Activated CD4-positive, alpha-beta memory T cell treated with anti-CD3 and anti-CD28 coated beads, Interleukin-2, amount 10 ng/mL, durations not matched to agents 7 days and 5 days (primary cell): ENCODE measurements at regions not wholly inside any gene's neighbourhood (a gene's known extent, or its start where the extent isn't known, plus 50 kb on each side); places are given as distances from the start of the nearest gene placed in this dataset.

Experiments
- CTCF ChIA-PET: fragments of 350-600 bp; sonication (Branson Sonifier 250); formaldehyde crosslinking; loops from one replicate; lab custom pipeline; 2021; ENCODE audit warnings: antibody characterized with exemption, inconsistent platforms; lab: Charles Lee
- POLR2A ChIA-PET: fragments of 350-600 bp; sonication (Branson Sonifier 250); formaldehyde crosslinking; loops from one replicate; lab custom pipeline; 2021; ENCODE audit warnings: antibody characterized with exemption; lab: Charles Lee
- DNase-seq: peaks from one replicate; pipeline ENCODE4 v3.0.0-alpha.2; 2020
- H3K27ac Mint-ChIP-seq: one replicate; pipeline ENCODE4 v1.8.0; 2021; ENCODE audit warnings: mild to moderate bottlenecking, mixed read lengths
- H3K27me3 Mint-ChIP-seq: one replicate; pipeline ENCODE4 v1.8.0; 2021; ENCODE audit warnings: mixed read lengths
- H3K36me3 Mint-ChIP-seq: one replicate; pipeline ENCODE4 v1.8.0; 2021; ENCODE audit warnings: low read depth, mixed read lengths
- H3K4me1 Mint-ChIP-seq: one replicate; pipeline ENCODE4 v1.8.0; 2021; ENCODE audit warnings: mixed read lengths
- H3K4me3 Mint-ChIP-seq: one replicate; pipeline ENCODE4 v1.8.0; 2021; ENCODE audit warnings: mild to moderate bottlenecking, mixed read lengths
- H3K9me3 Mint-ChIP-seq: one replicate; pipeline ENCODE4 v1.8.0; 2021; ENCODE audit warnings: mixed read lengths

DNA sequence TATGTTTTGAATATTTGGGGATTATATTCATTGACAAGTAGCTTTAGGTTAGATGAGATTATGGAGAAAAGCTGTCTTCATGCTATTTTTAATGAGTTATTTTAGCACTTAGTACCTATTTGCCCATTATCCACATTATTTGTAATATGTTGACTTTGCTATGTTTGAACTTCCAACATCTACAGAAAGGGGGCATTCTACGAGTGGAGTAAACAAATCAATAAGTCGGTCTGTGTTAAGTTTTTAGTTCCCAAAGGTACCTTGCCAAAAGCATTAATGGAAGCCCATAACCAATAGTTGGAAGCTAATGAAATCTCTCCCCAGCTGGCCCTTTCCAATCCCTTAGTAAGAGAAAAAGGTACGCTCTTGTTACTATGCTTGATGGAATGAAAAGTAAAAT lies 250.0 kb upstream of the E2F7 start:
- CTCF ChIA-PET, result interaction anchor here (1.3 to 1.4 kb wide), 2 partner anchors 9 to 10 kb away, joined by 3 to 5 read pairs; no protein-coding TSS in a partner anchor
- no peak for DNase-seq
- Mint-ChIP-seq H3K27ac (no peak overlapping the region), H3K4me1 (no peaks in the 10 kb centered on the region), H3K27me3 (no peaks in the 10 kb centered on the region), H3K36me3 (no peaks in the 10 kb centered on the region), H3K4me3 (no peak overlapping the region), H3K9me3 (no peaks in the 10 kb centered on the region)
- POLR2A ChIA-PET, result no interaction called here

DNA sequence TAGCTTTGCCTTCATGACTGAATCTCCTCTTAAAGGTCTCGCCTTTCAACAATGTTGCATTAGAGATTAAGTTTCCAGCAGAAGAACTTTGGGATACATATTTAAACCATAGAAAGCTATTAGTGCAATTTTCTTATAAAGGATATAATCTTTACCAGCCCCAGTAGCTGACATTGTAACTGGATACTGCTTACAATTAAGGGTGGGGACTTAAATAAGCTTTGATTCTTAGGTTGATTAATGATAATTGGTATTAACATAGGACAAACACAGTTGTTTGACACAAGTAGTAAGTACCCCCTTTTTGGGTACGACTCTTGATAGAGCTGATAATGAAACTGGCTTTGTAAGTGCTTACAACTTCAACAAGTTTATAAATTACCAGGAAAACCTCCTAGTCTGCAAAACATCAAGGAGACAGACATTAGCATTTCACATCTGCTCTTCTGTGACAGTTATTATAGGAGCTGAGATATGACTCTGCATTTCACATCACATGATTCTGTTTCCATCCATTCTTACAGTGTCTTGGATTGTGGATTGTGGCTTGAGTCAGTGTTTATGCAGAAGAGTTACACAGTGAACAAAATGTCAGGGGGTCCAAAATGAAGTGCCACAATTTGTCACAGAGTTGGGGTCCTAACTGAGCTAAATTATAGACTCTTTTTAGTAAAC lies 249.1 kb upstream of the E2F7 start:
- no peak overlapping the region for H3K27ac Mint-ChIP-seq
- no peak for DNase-seq
- no peaks in the 10 kb centered on the region for H3K9me3 Mint-ChIP-seq
- H3K27me3 Mint-ChIP-seq, result no peaks in the 10 kb centered on the region
- ChIA-PET POLR2A (no interaction called here), CTCF (no interaction called here)
- no peak overlapping the region for H3K4me3 Mint-ChIP-seq
- no peaks in the 10 kb centered on the region for H3K4me1 Mint-ChIP-seq
- H3K36me3 Mint-ChIP-seq, result no peaks in the 10 kb centered on the region

DNA sequence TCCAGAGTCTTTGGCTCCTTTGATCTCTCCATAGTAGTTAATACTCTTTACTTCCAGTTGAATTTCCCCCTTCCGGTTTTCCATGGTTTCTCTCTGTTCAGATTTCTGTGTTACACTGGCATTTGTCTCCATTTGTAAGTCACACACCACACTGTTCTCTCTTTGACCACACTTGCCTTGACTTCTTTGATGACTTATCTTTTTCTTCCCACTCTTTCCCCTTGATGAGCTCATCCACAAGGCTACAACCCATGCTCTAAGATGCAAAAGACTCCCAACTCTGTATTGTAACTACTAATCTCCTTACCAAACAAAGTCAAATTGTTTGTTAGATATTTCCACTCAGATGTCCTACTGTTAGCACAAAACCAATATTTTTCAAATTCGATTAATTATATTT lies 242.7 kb upstream of the E2F7 start:
- H3K4me1 Mint-ChIP-seq, result no peaks in the 10 kb centered on the region
- no peaks in the 10 kb centered on the region for H3K36me3 Mint-ChIP-seq
- H3K4me3 Mint-ChIP-seq, result no peak overlapping the region
- no peak for DNase-seq
- H3K9me3 Mint-ChIP-seq, result no peaks in the 10 kb centered on the region
- POLR2A ChIA-PET, result no interaction called here
- H3K27ac Mint-ChIP-seq, result no peak overlapping the region
- CTCF ChIA-PET, result no interaction called here
- no peaks in the 10 kb centered on the region for H3K27me3 Mint-ChIP-seq

DNA sequence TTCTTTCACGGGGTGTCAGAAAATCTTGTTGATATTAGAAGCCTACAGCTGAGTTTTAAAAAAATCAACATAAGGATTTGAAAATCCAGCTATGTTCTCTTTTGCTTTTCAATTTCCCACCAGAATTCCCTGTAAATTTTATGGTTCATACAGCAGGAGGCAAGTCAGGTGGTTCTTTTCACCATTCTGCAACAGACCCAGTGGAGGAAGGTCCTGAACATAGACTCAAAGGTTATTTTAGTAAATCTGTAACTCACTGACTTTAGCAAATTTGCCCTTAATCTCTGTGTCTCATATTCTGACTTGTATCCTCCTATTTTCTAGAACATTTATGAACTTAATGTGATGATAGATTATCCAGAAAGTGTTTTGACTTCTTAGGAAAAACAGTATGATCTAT lies 235.4 kb upstream of the E2F7 start:
- no peaks in the 10 kb centered on the region for H3K27me3 Mint-ChIP-seq
- ChIA-PET CTCF (no interaction called here), POLR2A (no interaction called here)
- H3K4me1 Mint-ChIP-seq, result no peaks in the 10 kb centered on the region
- no peaks in the 10 kb centered on the region for H3K9me3 Mint-ChIP-seq
- no peak overlapping the region for H3K27ac Mint-ChIP-seq
- DNase-seq, result no peak
- H3K36me3 Mint-ChIP-seq, result no peaks in the 10 kb centered on the region
- no peak overlapping the region for H3K4me3 Mint-ChIP-seq

DNA sequence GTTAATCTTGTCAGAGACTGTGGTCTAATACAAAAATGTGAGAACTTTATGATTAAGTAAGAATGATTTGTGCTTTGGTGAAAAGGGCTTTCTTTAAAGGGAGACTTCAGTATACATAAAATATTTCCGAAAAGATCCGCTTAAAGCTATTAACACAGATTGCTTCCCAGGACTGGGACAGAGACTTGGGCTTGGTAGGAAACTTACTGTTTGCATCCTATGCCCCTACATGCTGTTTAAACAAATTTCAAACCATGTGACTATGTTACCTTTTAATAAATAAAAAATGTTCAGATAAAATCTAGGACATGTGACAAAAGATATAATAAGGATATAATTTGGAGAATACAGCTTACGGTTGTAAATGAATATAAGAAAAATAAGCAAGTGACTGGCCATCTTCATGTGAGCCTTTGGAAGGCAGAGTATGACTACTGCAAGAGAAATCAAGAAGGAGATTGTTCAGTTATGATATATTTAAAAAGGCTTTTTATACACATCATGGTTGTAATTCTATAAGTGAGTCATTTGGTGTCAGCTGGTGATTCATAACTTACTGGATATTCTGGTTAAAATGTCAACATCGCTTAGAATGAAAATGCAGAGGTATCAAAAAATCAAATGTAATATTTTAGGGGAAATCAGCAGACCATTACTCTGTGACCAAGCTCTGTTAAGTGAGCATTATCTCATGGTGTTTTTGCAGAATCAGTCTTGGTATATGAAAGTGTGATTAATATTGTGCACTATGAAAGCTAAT lies 234.7 kb upstream of the E2F7 start:
- H3K27ac Mint-ChIP-seq, result no peak overlapping the region
- H3K4me3 Mint-ChIP-seq, result no peak overlapping the region
- no peaks in the 10 kb centered on the region for H3K9me3 Mint-ChIP-seq
- no peaks in the 10 kb centered on the region for H3K27me3 Mint-ChIP-seq
- ChIA-PET POLR2A (no interaction called here), CTCF (no interaction called here)
- no peak for DNase-seq
- H3K4me1 Mint-ChIP-seq, result no peaks in the 10 kb centered on the region
- H3K36me3 Mint-ChIP-seq, result no peaks in the 10 kb centered on the region

DNA sequence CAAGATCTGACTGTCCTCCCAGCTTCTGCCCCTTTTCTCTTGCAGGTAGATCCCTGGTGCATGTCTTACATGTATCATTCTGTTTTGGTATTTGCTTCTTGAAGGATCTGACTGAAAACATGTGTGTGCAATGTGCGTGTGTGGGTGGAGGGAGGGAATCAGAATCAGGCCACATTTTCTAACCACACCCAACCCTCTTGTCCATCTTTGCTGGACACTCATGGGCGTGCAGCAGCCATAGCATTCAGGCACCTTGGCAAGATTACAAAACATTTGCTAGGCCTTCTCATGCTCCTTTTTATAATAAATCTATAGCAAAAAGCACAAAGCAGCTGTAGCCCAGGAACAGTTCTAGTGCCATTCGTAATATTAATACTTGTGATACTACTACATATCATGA lies 233.6 kb upstream of the E2F7 start:
- Mint-ChIP-seq H3K36me3 (no peaks in the 10 kb centered on the region), H3K4me3 (no peak overlapping the region), H3K27me3 (no peaks in the 10 kb centered on the region), H3K9me3 (no peaks in the 10 kb centered on the region), H3K4me1 (no peaks in the 10 kb centered on the region), H3K27ac (no peak overlapping the region)
- CTCF ChIA-PET, result no interaction called here
- POLR2A ChIA-PET, result no interaction called here
- DNase-seq, result no peak

DNA sequence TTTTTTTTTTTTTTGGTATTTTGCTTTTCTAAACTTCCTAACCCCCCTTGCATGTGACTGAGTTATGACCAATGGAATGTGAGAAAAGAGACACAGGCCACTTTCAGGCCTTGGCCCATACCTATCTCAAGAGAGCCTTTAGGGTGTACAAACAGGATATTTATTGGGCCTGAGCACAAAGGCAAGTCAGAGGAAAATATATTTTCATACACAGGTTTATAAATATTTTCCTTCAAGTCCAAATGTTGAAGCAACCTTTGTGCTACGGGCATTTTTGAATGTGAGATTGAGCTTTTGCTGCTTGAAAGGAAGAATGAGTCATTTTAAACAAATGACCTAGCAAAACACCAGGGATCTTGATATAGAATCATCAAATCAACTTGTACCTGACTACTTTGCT lies 228.6 kb upstream of the E2F7 start:
- POLR2A ChIA-PET, result no interaction called here
- no peak overlapping the region for H3K27ac Mint-ChIP-seq
- H3K36me3 Mint-ChIP-seq, result no peaks in the 10 kb centered on the region
- no peak overlapping the region for H3K4me3 Mint-ChIP-seq
- peaks cover under 1% of the 10 kb centered on the region for H3K9me3 Mint-ChIP-seq
- no peaks in the 10 kb centered on the region for H3K4me1 Mint-ChIP-seq
- H3K27me3 Mint-ChIP-seq, result no peaks in the 10 kb centered on the region
- CTCF ChIA-PET, result no interaction called here
- no peak for DNase-seq

DNA sequence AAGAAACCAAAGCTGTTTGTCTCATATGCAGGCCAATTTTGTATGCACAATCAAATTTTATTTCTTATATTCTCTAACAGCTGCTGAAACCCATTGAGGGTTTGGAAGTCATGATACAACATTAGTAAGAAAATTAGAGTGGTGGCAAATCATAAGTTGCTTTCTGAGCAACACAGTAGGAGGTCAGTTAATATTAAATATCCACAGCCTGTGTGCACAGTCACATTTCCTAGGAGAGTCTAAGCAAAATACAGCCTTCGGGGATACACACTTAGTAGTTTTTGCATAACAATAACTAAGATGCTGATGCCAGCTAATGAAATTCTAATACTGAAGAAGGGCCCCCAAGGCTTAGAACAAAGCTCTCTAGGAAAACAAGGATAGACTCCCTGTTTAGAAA lies 209.6 kb upstream of the E2F7 start:
- Mint-ChIP-seq H3K9me3 (no peaks in the 10 kb centered on the region), H3K4me1 (no peaks in the 10 kb centered on the region), H3K4me3 (no peak overlapping the region), H3K27me3 (no peaks in the 10 kb centered on the region), H3K36me3 (no peaks in the 10 kb centered on the region), H3K27ac (no peak overlapping the region)
- CTCF ChIA-PET, result no interaction called here
- POLR2A ChIA-PET, result no interaction called here
- no peak for DNase-seq

DNA sequence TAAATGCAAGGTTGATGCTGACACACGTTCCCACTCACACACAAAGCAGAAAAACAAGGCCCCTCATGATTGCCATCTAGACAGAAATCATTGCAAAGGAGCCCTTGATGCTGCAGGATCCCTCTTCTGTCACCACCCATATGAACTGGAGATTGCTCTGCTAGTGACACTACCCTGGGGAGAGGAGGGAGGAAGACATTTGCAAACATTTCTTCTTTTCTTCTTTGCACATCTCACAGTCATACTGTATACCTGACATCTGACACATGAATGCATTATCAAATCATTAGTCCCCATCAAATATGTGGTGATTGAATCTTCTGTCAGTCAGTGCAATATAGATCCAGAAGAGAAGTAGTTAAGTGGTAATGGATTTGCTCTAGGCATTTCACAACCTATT lies 208.5 kb upstream of the E2F7 start:
- H3K36me3 Mint-ChIP-seq, result no peaks in the 10 kb centered on the region
- no peaks in the 10 kb centered on the region for H3K4me1 Mint-ChIP-seq
- H3K9me3 Mint-ChIP-seq, result no peaks in the 10 kb centered on the region
- no peak overlapping the region for H3K27ac Mint-ChIP-seq
- no peak for DNase-seq
- H3K4me3 Mint-ChIP-seq, result no peak overlapping the region
- ChIA-PET POLR2A (no interaction called here), CTCF (no interaction called here)
- no peaks in the 10 kb centered on the region for H3K27me3 Mint-ChIP-seq

DNA sequence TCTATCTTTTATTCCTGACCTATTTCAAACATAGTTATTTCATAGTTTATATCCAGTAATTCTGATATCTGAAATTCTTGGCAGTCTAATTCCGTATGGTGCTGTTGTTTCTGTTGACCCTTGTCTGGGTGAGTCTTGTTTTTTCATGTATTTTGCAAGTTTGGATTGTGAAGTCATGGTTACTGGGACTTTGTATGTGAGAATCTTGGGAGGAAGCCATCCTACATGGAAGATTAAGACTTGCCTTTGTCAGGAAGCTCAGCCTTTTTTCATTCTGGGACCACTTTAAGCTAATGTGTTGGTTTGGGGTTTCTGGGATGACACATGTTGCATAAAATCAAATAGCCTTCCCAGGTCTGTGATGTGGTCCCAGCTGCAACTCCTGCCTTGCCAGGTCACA lies 191.6 kb upstream of the E2F7 start:
- Mint-ChIP-seq H3K9me3 (no peaks in the 10 kb centered on the region), H3K4me3 (no peak overlapping the region), H3K27ac (no peak overlapping the region), H3K27me3 (no peaks in the 10 kb centered on the region), H3K36me3 (no peaks in the 10 kb centered on the region), H3K4me1 (no peaks in the 10 kb centered on the region)
- POLR2A ChIA-PET, result no interaction called here
- no peak for DNase-seq
- CTCF ChIA-PET, result no interaction called here

DNA sequence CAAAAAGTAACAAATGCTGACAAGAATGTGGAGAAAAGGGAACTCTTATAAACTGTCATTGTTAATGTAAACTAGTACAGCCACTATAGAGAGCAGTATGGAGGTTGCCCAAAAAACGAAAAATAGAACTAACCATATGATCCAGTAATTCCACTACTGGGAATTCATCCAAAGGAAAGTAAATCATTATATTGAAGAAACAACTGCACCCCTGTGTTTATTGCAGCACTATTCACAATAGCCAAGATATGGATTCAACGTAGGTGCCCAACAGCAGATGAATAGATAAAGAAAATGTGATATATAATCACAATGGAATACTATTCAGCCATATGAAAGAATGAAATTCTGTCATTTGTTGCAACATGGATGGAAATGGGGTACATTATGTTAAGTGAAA lies 188.0 kb upstream of the E2F7 start:
- no peaks in the 10 kb centered on the region for H3K36me3 Mint-ChIP-seq
- H3K9me3 Mint-ChIP-seq, result no peaks in the 10 kb centered on the region
- no peak for DNase-seq
- ChIA-PET CTCF (no interaction called here), POLR2A (no interaction called here)
- H3K4me1 Mint-ChIP-seq, result no peaks in the 10 kb centered on the region
- H3K4me3 Mint-ChIP-seq, result no peak overlapping the region
- no peaks in the 10 kb centered on the region for H3K27me3 Mint-ChIP-seq
- H3K27ac Mint-ChIP-seq, result no peak overlapping the region

DNA sequence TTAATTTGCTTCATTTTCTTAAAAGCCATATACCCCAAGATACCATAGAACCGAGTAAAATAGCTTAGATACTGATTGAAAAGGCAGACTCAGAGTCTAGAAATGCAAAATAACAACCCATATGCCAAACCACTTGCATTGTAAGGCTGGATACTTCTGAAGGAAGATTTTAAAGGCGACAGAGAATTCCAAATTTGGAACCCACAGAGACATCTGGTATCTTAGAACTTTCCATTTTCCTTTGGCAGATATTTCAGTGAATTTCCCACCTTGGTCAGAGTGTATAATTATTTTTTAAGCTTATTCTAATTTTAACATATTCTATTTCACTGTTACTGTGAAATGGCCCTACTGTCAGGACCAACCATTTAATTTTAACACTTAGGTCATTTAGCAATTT lies 186.4 kb upstream of the E2F7 start:
- no peak for DNase-seq
- Mint-ChIP-seq H3K36me3 (no peaks in the 10 kb centered on the region), H3K4me1 (no peaks in the 10 kb centered on the region), H3K27ac (no peak overlapping the region), H3K4me3 (no peak overlapping the region), H3K27me3 (no peaks in the 10 kb centered on the region), H3K9me3 (no peaks in the 10 kb centered on the region)
- CTCF ChIA-PET, result no interaction called here
- POLR2A ChIA-PET, result no interaction called here

DNA sequence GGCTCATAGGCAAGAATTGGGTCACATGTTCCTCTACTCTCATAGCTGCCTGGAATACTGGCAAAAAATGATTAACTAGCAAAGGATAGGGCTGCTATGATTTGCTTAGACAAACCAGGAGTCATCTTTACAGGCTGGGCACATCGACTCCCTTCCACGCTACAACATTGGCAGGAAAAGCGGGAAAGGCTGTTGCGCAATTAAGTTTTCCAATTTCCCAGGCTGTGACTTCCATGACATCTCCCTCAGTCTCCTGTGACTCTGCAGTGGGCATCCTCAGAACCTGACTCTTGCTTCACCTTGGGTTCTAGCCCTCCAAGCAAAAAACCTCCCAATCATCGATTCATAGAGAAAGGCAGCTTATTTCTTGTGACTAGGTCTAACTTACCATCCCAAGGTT lies 184.5 kb upstream of the E2F7 start:
- ChIA-PET POLR2A (no interaction called here), CTCF (no interaction called here)
- Mint-ChIP-seq H3K4me3 (no peak overlapping the region), H3K4me1 (no peaks in the 10 kb centered on the region), H3K36me3 (no peaks in the 10 kb centered on the region), H3K27me3 (no peaks in the 10 kb centered on the region), H3K9me3 (no peaks in the 10 kb centered on the region), H3K27ac (no peak overlapping the region)
- no peak for DNase-seq

DNA sequence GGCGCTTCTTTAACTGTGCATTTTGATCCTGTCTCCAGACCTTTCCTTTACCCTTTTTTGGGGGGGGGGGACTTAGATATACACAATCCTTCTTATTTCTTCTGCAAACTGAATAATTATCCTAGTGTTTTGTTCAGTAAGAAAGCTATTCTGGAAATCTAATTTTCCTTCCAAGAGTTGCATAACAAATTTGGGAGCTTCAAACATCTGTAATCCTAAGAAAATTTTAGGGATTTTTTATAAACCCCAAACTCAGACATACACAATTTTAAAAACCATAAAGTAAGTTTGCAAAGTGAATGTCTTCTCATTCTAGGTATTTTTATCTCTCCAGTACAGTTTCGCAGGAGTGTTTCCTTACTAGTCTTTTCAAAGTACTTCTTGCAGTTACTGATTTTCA lies 182.7 kb upstream of the E2F7 start:
- POLR2A ChIA-PET, result no interaction called here
- CTCF ChIA-PET, result no interaction called here
- Mint-ChIP-seq H3K4me1 (no peaks in the 10 kb centered on the region), H3K27ac (no peak overlapping the region), H3K36me3 (no peaks in the 10 kb centered on the region), H3K27me3 (no peaks in the 10 kb centered on the region), H3K9me3 (no peaks in the 10 kb centered on the region), H3K4me3 (no peak overlapping the region)
- no peak for DNase-seq
